Coronary artery (tissue), 2 donors: ENCODE measurements at regions not wholly inside any gene's neighbourhood (a gene's known extent, or its start where the extent isn't known, plus 50 kb on each side); places are given as distances from the start of the nearest gene placed in this dataset.
A peak's percentile ranks its signal among the peaks of the same experiment; 100 is the strongest.

ENCODE experiments used
- DNase-seq: peaks from one replicate; pipeline ENCODE4 v3.0.0-alpha.2; 2017; ENCODE audit warnings: low spot score
- H3K27ac ChIP-seq, 2 donors: fragments of 200-600 bp; sonication (generic); one replicate each; pipeline ENCODE4 v1.5.1; 2016 to 2019
- H3K4me3 ChIP-seq: fragments of 200-600 bp; sonication (generic); 2 replicates; pipeline ENCODE4 v1.5.1; 2016; ENCODE audit warnings: mild to moderate bottlenecking, moderate library complexity
- CTCF ChIP-seq: fragments of 200-600 bp; sonication (generic); IDR thresholded peaks from one replicate; pipeline ENCODE4 v1.5.1; 2019; ENCODE audit warnings: antibody characterized with exemption

- TF ChIP-seq CTCF: no peak
- Histone ChIP-seq H3K27ac (no peak overlapping the region), H3K4me3 (no peak overlapping the region)
- no peak for DNase-seq
These were observed 209.4 kb upstream of the FOXF1 start for GRCh38 chr16:86300746-86301481.

GRCh38 chr16:86302421-86303109, 207.8 kb upstream of the FOXF1 start:
- Histone ChIP-seq H3K27ac (no peak overlapping the region), H3K4me3 (no peak overlapping the region)
- no peak for TF ChIP-seq CTCF
- no peak for DNase-seq

- TF ChIP-seq CTCF: no peak
- Histone ChIP-seq H3K27ac (peak overlapping the region in 1 of 2 donors; percentile 37), H3K4me3 (peak overlapping the region; percentile 22)
- no peak for DNase-seq
These were observed 206.3 kb upstream of the FOXF1 start for GRCh38 chr16:86303787-86304678.

GRCh38 chr16:86304868-86305267, 205.5 kb upstream of the FOXF1 start:
- DNase-seq: no peak
- Histone ChIP-seq H3K4me3 (no peak overlapping the region), H3K27ac (no peak overlapping the region)
- no peak for TF ChIP-seq CTCF

- no peak overlapping the region for H3K27ac ChIP-seq
- DNase-seq: no peak
- no peak overlapping the region for H3K4me3 ChIP-seq
- TF ChIP-seq CTCF: no peak
These were observed 204.9 kb upstream of the FOXF1 start for GRCh38 chr16:86305440-86305839.

GRCh38 chr16:86306011-86306644, 204.2 kb upstream of the FOXF1 start:
- no peak overlapping the region for H3K27ac ChIP-seq
- DNase-seq: no peak
- TF ChIP-seq CTCF: no peak

More at GRCh38 chr16:86306011-86306644, 204.2 kb upstream of the FOXF1 start:
- no peak overlapping the region for H3K4me3 ChIP-seq
